Stimulated activated CD4-positive, alpha-beta T cell treated with anti-CD3 and anti-CD28 coated beads, Interleukin-2, amount 100 ng/mL, for 24 hours (primary cell): ENCODE measurements at regions not wholly inside any gene's neighbourhood (a gene's known extent, or its start where the extent isn't known, plus 50 kb on each side); places are given as distances from the start of the nearest gene placed in this dataset.

Source experiments
- DNase-seq, 2 donors: peaks; one replicate each; pipeline ENCODE4 v3.0.0-alpha.2; 2020

DNA sequence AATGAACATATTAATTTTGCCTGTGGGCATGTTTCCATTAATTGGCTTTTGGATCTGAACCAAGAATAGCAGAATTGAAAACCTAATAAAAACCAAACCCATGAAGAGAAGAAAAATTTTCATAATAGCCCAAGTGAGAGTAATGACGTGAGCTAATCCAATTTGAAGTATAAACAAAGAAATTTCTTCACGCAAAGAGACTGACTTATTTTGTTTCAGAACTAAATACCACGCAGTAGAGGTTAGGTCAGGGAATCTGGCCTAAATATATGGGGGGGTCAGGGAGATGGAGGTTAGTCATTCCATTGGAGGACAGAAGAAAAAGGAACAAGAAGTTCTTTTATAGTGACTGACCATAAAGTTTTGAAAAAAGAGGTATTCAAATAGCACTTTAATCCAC is 94.1 kb upstream of the CYP1B1 start:
- DNase-seq: no peak

DNA sequence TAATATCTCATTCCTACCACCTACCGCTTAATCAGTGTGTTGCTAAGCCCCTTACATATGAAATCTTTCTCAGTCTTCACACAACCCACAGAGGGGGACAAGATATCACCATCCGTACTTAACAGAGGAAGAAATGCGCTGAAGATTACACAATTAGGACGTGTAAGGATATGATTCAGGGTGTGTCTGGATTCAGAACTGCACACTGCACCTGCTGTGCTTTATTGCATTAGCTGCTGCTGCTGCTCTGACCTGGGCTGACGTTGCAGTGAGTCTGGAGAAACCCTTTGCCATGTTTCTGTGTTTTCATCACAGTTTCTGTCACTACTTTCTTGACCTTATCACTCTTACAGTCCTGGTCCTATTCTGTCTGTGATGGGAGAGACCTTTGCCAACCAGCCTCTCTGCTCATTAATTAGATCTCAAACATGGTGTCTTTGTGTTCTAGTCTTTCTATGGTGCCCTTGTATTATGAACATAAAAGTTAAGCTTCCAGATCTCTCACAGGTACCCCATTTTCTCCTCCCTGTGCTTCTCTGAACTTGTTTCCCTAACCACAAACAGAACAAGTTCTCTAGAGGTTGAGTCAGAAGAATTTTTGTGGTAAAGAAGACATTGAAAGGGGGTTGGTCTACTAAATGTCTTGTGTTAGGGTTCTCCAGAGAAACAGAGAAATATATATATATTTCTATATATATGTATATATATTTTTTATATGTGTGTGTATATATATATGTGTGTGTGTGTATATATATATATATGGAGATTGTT is 92.9 kb upstream of the CYP1B1 start:
- DNase-seq: no peak

- DNase-seq: no peak
These were observed 92.0 kb upstream of the CYP1B1 start for GRCh38 chr2:38167968-38168350.

DNA sequence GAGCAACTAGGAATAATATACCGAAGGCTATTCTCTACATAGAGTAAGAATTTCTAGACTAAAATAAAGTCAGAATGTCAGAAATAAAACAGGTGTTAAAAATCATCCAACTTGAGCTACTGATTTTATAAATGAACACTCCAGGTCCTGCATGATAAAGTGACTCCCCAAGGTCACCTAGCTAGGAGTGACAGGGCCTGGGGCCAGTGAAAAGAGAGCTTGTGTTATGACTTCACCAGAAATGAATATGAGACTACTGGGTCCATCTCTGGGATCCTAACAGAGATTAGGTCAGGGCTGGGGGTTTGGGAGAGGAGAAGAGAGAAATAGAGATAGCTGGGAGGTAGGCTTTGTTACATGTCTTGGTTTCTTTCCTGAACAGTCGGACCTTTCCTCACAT is 89.7 kb upstream of the CYP1B1 start:
- no peak for DNase-seq

DNA sequence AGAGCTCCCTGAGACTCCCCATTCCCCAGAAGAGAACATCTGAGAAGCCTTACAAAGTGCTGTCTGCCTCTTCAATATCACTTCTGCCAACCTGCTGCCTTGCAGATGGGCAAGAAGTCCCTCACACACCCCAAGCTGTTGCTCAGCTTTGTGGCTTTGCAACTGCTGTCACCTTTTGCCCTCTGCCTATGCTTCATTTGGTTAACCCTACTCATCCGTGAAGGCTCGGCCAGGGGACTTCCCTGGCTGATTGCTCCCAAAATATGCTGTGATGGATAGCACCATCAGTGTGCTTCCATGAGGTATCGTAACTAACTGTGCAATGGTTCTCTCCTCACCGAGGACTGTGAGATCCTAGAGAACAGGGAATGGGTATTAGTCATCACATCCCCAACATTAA is 88.9 kb upstream of the CYP1B1 start:
- DNase-seq: no peak

DNA sequence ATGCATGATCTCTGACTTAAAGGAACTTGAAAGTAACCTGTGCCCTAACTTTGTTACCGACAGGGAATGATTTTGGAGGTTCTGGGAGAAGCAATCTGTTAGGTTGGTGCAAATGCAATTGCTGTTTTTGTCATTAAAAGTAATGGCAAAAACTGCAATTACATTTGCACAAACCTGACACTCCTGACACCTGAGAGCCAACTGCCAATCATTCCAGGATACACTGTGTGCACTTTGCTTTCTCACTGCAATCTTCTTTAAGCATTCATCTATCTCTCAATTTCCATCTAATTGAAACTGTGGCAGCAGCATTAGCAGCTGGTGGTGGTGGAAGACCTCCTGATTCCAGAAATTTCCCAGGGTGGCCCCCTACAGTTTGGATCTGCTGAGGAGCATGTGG is 87.6 kb upstream of the CYP1B1 start:
- DNase-seq: no peak

GRCh38 chr2:38163006-38163405 is 87.1 kb upstream of the CYP1B1 start:
- no peak for DNase-seq

- DNase-seq: no peak
These were observed 84.6 kb upstream of the CYP1B1 start for GRCh38 chr2:38160516-38160915.

DNA sequence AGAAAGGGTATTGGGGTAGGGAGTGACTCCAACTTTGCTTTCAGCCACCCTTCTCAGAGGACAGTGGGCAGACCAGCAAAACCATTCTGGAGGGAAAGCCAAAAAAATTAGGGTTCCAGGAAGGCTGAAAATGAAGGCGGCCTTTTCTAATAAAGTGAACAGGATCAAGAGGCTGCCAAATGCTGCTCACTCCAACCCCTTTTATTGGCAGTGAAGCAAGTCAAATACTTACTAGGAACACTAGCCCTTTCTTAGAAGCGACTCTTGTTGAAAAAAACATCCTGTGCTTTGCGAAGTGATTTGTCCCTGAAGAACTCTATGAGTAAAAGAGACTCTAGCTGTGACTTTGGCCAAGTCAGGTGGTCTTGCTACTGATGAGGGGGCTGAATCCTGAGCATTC is 83.6 kb upstream of the CYP1B1 start:
- DNase-seq: no peak

- DNase-seq: no peak
These were observed 83.2 kb upstream of the CYP1B1 start for GRCh38 chr2:38159191-38159590.

DNA sequence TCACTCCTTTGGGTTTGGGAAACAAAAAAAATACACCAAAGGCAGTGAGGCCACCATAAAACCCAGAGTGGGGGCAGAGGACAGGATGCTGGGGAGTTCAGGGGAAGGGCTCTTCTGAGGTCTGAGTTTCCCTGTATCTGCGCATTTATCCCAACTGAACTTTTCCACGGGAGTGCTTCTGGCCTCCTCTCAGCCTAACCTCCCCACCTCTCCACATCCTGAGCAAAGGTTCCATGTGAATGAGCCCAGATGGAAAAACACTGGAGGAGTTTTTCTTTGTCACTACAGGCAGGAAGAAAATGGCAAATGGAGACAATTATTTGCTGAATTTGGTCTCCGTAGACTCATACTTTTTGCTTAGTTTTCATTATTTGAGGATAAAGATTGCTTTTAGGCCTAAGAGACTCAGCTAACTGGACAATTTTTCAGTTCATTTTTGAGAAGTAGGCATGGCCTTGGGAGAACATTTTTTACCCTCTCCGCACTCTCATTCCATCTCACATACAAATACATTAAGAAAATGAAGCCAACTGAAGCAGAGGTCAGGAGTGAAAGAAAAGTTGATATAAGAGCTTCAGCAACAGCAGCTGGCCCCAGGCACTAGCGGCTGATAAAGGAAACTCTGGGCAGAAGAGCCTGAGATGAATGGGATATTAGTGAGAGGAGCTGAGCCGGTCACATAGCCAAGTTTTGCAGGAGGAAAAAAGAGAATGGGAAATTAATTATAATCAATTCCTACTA is 82.6 kb upstream of the CYP1B1 start:
- no peak for DNase-seq

DNA sequence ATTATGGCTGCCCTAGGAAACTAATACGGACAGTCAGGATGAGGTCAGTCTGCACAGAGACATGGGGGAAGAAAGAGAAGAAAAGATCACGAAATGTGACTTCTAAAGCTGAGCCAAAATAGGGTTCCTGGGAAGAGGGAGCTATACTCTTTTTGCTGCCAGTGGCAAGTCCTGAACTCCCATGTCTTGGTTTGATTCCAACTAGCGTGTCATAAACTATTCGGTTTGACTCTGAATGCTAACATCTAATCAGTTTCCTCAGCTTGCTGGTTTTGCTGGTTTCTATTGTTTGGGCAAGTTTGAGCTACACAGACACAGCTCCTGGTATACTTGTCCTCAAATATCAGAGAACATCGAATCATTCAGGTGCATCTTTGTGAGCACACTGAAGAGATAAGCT is 80.5 kb upstream of the CYP1B1 start:
- DNase-seq: no peak

DNA sequence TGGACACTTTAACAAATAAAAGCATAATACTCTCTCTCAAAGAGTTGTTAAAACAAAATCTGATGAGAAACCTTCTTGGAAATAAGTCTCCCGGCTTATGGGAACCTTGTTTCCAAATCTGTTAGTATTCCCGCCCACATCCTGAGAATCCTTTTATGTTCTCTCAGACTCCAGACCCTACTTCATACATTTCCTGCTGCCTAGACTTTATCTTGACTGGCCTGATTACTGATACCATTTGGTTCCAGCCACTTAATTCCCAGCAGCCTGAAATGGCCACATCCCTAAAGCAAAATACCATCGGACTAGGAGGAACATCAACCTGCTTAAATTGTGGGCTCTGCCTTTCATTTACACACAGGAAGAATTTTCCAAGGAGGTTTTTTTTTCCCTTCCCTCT is 79.1 kb upstream of the CYP1B1 start:
- no peak for DNase-seq

DNA sequence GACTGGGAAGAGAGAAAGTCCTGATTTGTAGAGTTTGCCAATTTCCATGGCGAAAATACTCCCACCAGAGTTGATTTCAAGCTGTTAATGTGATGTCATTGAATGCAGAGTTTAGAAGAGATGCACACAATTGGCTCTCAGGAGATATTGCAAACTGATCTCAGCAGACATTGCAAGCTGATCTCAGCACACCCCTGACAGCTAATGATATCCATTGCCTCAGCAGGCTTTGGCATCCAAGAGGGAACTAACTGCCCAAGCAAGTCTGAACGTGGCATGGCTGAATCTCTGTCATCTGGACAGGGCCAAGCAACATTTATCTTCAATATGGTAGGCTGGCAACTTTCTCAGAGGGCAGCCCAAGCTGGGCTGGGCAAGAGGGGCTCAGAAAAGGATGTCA is 78.4 kb upstream of the CYP1B1 start:
- no peak for DNase-seq

DNA sequence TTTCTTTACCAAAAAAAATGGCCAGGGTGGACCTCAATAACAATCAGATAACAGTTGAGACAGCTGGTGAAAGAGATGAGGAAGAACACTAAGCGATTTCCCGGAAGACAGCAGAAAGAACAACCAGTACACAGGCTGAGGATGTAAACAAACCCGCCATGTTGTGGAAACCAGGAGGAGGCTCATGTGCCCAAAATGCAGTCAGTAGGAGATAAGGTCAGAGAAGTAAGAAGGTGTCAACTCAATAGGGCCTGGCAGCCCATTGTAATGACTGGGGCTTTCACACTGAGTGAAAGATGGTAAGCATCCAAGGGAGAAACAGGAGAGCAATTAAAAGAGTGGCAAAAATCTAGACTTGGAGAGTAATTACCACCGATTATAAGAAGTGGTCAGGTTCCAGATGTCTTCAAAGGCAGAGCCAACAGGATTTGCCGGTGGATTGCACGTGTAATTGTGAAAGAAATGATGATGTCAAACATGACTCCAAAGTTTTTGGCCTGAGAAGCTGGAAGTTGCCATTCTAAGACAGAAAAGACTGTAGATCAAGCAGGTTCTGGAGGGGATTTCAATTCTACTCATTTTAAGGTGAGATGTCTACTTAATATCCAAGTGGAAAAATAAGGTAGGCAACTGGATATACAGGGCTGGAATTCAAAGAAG is 77.7 kb upstream of the CYP1B1 start:
- no peak for DNase-seq

GRCh38 chr2:38152913-38153312 is 77.0 kb upstream of the CYP1B1 start:
- no peak for DNase-seq

DNA sequence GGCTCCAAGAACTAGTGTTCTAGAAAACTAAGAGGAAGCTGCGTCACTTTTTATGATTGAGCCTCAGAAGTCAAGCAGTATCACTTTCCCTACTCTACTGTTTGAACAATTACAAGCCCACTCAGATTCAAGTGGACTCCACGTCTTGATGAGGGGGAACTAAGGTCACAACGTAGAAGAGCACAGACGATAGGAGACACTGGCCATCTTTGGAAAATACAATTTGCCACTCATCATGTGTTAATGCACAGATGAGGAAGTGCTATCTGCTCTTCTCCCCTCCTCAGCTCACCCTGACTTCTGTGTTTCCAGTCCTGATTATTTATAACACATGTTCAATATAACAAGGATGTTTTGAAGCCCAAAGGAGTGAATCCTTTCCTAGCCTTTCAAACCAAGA is 76.1 kb upstream of the CYP1B1 start:
- no peak for DNase-seq

DNA sequence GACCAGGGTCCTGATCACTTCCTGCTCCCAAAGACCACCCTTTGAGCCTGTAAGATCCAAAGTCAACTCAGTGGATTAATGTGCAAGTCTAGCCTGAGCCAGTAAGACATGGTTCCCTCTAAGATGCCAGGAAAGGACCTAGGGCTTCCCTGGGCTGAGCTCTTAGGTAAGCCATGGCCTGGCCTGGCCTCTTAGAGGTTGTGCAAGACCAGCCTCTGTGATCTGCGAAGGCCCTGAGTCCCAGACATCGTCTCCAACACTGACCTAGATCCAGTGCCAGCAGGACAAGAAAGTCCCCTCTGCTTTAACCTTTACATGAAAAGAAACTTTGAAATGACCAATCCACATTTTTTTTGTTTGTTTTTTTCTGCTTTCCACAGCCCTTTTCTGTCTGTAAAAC is 73.6 kb upstream of the CYP1B1 start:
- DNase-seq: no peak

DNA sequence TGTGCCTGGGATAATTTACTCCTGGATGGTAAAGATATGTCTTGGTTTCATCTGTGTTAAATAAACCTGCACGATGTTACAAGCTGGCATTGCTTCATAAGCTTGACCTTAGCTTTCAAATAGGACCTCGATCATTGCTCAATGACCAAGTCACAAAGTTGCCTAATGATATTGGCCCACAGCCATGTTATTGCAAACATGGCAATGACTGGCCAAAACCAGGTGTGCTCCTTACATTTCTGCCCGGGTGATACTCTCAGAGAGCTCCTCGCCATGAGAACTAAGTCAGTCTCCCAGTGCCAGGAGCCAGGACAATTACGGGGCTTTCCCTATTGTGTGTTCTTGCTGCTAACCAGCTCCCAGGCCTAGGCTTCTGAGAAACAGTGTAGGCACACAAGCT is 72.5 kb upstream of the CYP1B1 start:
- no peak for DNase-seq

- DNase-seq: no peak
These were observed 71.6 kb upstream of the CYP1B1 start for GRCh38 chr2:38147333-38148121.

DNA sequence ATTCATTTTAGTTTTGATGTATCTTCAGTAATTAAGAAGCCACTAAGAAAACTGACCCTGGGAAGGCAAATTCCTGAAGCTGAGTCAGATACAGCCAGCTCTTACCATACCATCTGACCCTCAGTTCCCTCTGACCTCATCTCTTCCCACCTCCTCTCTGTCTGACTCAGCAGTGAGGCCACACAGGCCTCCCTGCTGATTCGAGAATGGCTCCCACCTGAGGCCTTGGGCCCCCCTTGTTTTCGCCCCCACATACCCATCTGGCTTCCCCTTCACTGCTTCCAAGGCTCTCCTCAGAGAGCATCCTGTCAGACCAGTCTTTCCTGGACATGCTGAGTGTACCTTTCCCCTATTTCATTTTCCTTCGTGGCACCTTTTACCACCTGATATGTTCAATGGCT is 71.0 kb upstream of the CYP1B1 start:
- no peak for DNase-seq

- DNase-seq: peak in 1 of 2 donors; percentile 4
These were observed 70.4 kb upstream of the CYP1B1 start for GRCh38 chr2:38146275-38146906.

GRCh38 chr2:38145236-38145635 is 69.3 kb upstream of the CYP1B1 start:
- DNase-seq: no peak
